ENCODE measurements at regions not wholly inside any gene's neighbourhood (a gene's known extent, or its start where the extent isn't known, plus 50 kb on each side); places are given as distances from the start of the nearest gene placed in this dataset.

- Histone ChIP-seq H3K27me3 (ENCODE audit: control insufficient read depth, low read length) (no peaks in the 10 kb centered on the region), H3F3A (ENCODE audit: control insufficient read depth, insufficient read depth) (no peaks in the 10 kb centered on the region), H3K36me3 (ENCODE audit: control insufficient read depth, low read length) (no peaks in the 10 kb centered on the region), H3K4me3 (ENCODE audit: low read length) (no peak overlapping the region), H3K4me1 (ENCODE audit: control insufficient read depth, low read length) (no peaks in the 10 kb centered on the region), H3K27ac (ENCODE audit: low read depth, low read length) (no peak overlapping the region), H4K20me1 (ENCODE audit: control insufficient read depth, insufficient read depth, low read depth, low read length) (no peaks in the 10 kb centered on the region), H3K79me2 (ENCODE audit: control insufficient read depth, low read length) (no peaks in the 10 kb centered on the region), H3K9me2 (replicated peaks; ENCODE audit: control insufficient read depth, low read length) (no peaks in the 10 kb centered on the region), H3K9me3 (ENCODE audit: control insufficient read depth, insufficient read depth, low read length) (no peaks in the 10 kb centered on the region), H3K4me2 (ENCODE audit: low read length) (no peak overlapping the region)
- TF ChIP-seq CTCF (IDR thresholded peaks at IDR 0.05; ENCODE audit: low read depth, low read length, poor library complexity, severe bottlenecking), result no peak
- no peak for TF ChIP-seq EZH2phosphoT487 (IDR thresholded peaks at IDR 0.05; ENCODE audit: borderline replicate concordance, low read length)
Observed at GRCh38 chr10:121683816-121684215, 85.6 kb upstream of the FGFR2 start.

- 0 out of 2 replicates have a peak, but pooled peaks cover 2% of the 10 kb centered on the region for H3K27me3 ChIP-seq (ENCODE audit: control insufficient read depth, low read length)
Observed at GRCh38 chr10:121683366-121683765, 85.1 kb upstream of the FGFR2 start.

GRCh38 chr10:121681997-121682687 lies 83.9 kb upstream of the FGFR2 start:
- Histone ChIP-seq H3K79me2 (ENCODE audit: control insufficient read depth, low read length) (no peaks in the 10 kb centered on the region), H3K9me2 (replicated peaks; ENCODE audit: control insufficient read depth, low read length) (no peaks in the 10 kb centered on the region), H3K9me3 (ENCODE audit: control insufficient read depth, insufficient read depth, low read length) (no peaks in the 10 kb centered on the region), H3K4me2 (ENCODE audit: low read length) (no peak overlapping the region), H3K4me1 (ENCODE audit: control insufficient read depth, low read length) (no peaks in the 10 kb centered on the region), H3K27me3 (ENCODE audit: control insufficient read depth, low read length) (0 out of 2 replicates have a peak, but pooled peaks cover 4% of the 10 kb centered on the region), H3K36me3 (ENCODE audit: control insufficient read depth, low read length) (no peaks in the 10 kb centered on the region), H3K4me3 (ENCODE audit: low read length) (no peak overlapping the region), H3K27ac (ENCODE audit: low read depth, low read length) (no peak overlapping the region), H3F3A (ENCODE audit: control insufficient read depth, insufficient read depth) (no peaks in the 10 kb centered on the region), H4K20me1 (ENCODE audit: control insufficient read depth, insufficient read depth, low read depth, low read length) (no peaks in the 10 kb centered on the region)
- no peak for TF ChIP-seq EZH2phosphoT487 (IDR thresholded peaks at IDR 0.05; ENCODE audit: borderline replicate concordance, low read length)
- no peak for TF ChIP-seq CTCF (IDR thresholded peaks at IDR 0.05; ENCODE audit: low read depth, low read length, poor library complexity, severe bottlenecking)

More at GRCh38 chr10:121683366-121683765, 85.1 kb upstream of the FGFR2 start:
- TF ChIP-seq CTCF (IDR thresholded peaks at IDR 0.05; ENCODE audit: low read depth, low read length, poor library complexity, severe bottlenecking) (no peak), EZH2phosphoT487 (IDR thresholded peaks at IDR 0.05; ENCODE audit: borderline replicate concordance, low read length) (no peak)
- no peaks in the 10 kb centered on the region for H3K36me3 ChIP-seq (ENCODE audit: control insufficient read depth, low read length)
- no peaks in the 10 kb centered on the region for H4K20me1 ChIP-seq (ENCODE audit: control insufficient read depth, insufficient read depth, low read depth, low read length)
- H3K4me1 ChIP-seq (ENCODE audit: control insufficient read depth, low read length), result no peaks in the 10 kb centered on the region
- no peaks in the 10 kb centered on the region for H3K79me2 ChIP-seq (ENCODE audit: control insufficient read depth, low read length)
- H3K4me3 ChIP-seq (ENCODE audit: low read length), result no peak overlapping the region
- no peak overlapping the region for H3K27ac ChIP-seq (ENCODE audit: low read depth, low read length)
- H3F3A ChIP-seq (ENCODE audit: control insufficient read depth, insufficient read depth), result no peaks in the 10 kb centered on the region
- no peak overlapping the region for H3K4me2 ChIP-seq (ENCODE audit: low read length)
- H3K9me3 ChIP-seq (ENCODE audit: control insufficient read depth, insufficient read depth, low read length), result no peaks in the 10 kb centered on the region
- no peaks in the 10 kb centered on the region for H3K9me2 ChIP-seq (replicated peaks; ENCODE audit: control insufficient read depth, low read length)
